Keratinocyte (primary cell): ENCODE measurements at regions not wholly inside any gene's neighbourhood (a gene's known extent, or its start where the extent isn't known, plus 50 kb on each side); places are given as distances from the start of the nearest gene placed in this dataset.

ENCODE experiments used
- CTCF ChIP-seq, 3 experiments: IDR thresholded peaks in 1 of 3; conservative IDR thresholded peaks in 1 of 3; optimal IDR thresholded peaks in 1 of 3; 2 replicates in 2 of 3; 3 replicates in 1 of 3; pipeline versions ENCODE3 to v1.5.1; 2011; ENCODE audit warnings: low read length in 3 of 3, mild to moderate bottlenecking in 3 of 3, moderate library complexity in 2 of 3, control low read depth in 1 of 3, inconsistent platforms in 1 of 3; ENCODE audit not compliant: insufficient read depth in 2 of 3; ENCODE audit errors: extremely low read depth in 1 of 3
- EZH2 ChIP-seq: IDR thresholded peaks from one replicate; pipeline ENCODE4 v1.6.1; 2012; ENCODE audit warnings: inconsistent platforms, mild to moderate bottlenecking, low read length, moderate library complexity

- TF ChIP-seq CTCF (optimal IDR thresholded peaks at IDR 0.05 in 1 of 3, IDR thresholded peaks at IDR 0.05 in 1 of 3, conservative IDR thresholded peaks at IDR 0.05 in 1 of 3; ENCODE audit: extremely low read depth in 1 of 3, insufficient read depth in 2 of 3, low read length in 3 of 3) (no peak), EZH2 (no peak)
These were observed 50.9 kb upstream of the TM9SF2 start for GRCh38 chr13:99450416-99450815.
